Parathyroid adenoma (tissue), 2 donors: ENCODE measurements at regions not wholly inside any gene's neighbourhood (a gene's known extent, or its start where the extent isn't known, plus 50 kb on each side); places are given as distances from the start of the nearest gene placed in this dataset.

Experiments used
- H2AFZ ChIP-seq: fragments of 300-600 bp; sonication (generic); one replicate; pipeline ENCODE4 v1.7.0; 2017; ENCODE audit warnings: antibody characterized with exemption, mild to moderate bottlenecking
- H3K27ac ChIP-seq: fragments of 300-600 bp; sonication (generic); one replicate; pipeline ENCODE4 v1.7.0; 2017
- H3K27me3 ChIP-seq: fragments of 300-600 bp; sonication (generic); one replicate; pipeline ENCODE4 v1.7.0; 2017; ENCODE audit warnings: low read length; ENCODE audit not compliant: control insufficient read depth, insufficient read depth
- H3K36me3 ChIP-seq: fragments of 300-600 bp; sonication (generic); one replicate; pipeline ENCODE4 v1.7.0; 2017; ENCODE audit warnings: low read length; ENCODE audit not compliant: control insufficient read depth, insufficient read depth
- H3K4me1 ChIP-seq: fragments of 300-600 bp; sonication (generic); one replicate; pipeline ENCODE4 v1.7.0; 2017; ENCODE audit warnings: control low read depth
- H3K4me2 ChIP-seq: fragments of 300-600 bp; sonication (generic); one replicate; pipeline ENCODE4 v1.7.0; 2017; ENCODE audit warnings: low read length
- H3K4me3 ChIP-seq: fragments of 300-600 bp; sonication (generic); one replicate; pipeline ENCODE4 v1.7.0; 2017; ENCODE audit warnings: low read depth, low read length
- H3K79me2 ChIP-seq: fragments of 300-600 bp; sonication (generic); one replicate; pipeline ENCODE4 v1.7.0; 2017; ENCODE audit warnings: control low read depth
- H3K9ac ChIP-seq: fragments of 300-600 bp; sonication (generic); one replicate; pipeline ENCODE4 v1.7.0; 2017; ENCODE audit warnings: mild to moderate bottlenecking
- H3K9me3 ChIP-seq: fragments of 300-600 bp; sonication (generic); one replicate; pipeline ENCODE4 v1.7.0; 2017; ENCODE audit warnings: low read length; ENCODE audit not compliant: control insufficient read depth
- TF ChIP-seq, protein P1 (sequence below): fragments of 300-600 bp; sonication (generic); IDR thresholded peaks from one replicate; pipeline ENCODE4 v1.7.0; 2017; ENCODE audit warnings: antibody characterized with exemption, mild to moderate bottlenecking
- donor health status: primary hyperparathyroidism.

DNA sequence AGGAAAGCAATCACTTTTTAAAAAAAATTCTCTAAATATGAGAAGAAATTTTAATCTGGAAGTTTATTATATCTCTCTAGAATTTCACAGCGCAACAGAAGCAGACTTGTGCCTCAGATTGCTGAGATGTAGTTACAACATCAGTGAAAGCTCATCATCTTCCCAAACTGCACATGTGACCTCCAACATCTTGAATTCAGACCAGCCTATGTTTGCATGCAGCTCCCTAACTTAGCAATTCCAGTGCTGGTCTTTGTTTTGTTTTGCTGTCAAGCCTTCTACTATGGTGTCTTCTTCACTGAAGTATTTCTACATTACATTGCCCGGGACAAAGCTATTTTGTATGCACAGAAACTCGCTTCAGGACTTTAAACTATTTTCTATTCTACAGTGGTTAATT, 684.8 kb upstream of the PTBP2 start:
- TF ChIP-seq, protein P1, sequence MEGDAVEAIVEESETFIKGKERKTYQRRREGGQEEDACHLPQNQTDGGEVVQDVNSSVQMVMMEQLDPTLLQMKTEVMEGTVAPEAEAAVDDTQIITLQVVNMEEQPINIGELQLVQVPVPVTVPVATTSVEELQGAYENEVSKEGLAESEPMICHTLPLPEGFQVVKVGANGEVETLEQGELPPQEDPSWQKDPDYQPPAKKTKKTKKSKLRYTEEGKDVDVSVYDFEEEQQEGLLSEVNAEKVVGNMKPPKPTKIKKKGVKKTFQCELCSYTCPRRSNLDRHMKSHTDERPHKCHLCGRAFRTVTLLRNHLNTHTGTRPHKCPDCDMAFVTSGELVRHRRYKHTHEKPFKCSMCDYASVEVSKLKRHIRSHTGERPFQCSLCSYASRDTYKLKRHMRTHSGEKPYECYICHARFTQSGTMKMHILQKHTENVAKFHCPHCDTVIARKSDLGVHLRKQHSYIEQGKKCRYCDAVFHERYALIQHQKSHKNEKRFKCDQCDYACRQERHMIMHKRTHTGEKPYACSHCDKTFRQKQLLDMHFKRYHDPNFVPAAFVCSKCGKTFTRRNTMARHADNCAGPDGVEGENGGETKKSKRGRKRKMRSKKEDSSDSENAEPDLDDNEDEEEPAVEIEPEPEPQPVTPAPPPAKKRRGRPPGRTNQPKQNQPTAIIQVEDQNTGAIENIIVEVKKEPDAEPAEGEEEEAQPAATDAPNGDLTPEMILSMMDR = no peak
- H3K4me1 ChIP-seq = no peaks in the 10 kb centered on the region
- H3K79me2 ChIP-seq = no peaks in the 10 kb centered on the region

DNA sequence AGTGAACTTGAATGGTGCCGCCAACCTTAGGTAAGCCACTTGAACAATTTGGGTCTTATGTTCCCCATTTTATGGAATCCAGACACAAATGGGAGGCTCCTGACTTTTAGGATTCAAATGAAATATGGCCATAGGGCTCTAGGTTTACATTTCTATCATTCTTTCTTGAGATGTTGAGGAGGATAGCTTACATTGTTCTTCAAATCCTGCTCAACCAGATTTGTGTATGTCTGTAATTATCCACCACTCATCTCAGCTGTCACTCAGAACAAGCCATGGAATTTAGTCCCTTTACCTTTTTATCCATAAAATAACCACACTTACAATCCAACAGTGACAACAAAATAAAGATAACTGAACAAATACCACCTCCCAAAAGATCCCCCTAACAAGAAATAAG, 682.9 kb upstream of the PTBP2 start:
- no peak overlapping the region for H3K4me2 ChIP-seq
- H3K27ac ChIP-seq = no peak overlapping the region
- TF ChIP-seq, protein P1 = no peak
- H3K4me3 ChIP-seq = no peak overlapping the region
- H3K79me2 ChIP-seq = no peaks in the 10 kb centered on the region
- no peaks in the 10 kb centered on the region for H3K27me3 ChIP-seq
- H2AFZ ChIP-seq = no peak overlapping the region
- no peaks in the 10 kb centered on the region for H3K36me3 ChIP-seq
- no peaks in the 10 kb centered on the region for H3K4me1 ChIP-seq
- H3K9ac ChIP-seq = no peak overlapping the region
- no peaks in the 10 kb centered on the region for H3K9me3 ChIP-seq

More for the DNA sequence above, 684.8 kb upstream of the PTBP2 start:
- no peaks in the 10 kb centered on the region for H3K27me3 ChIP-seq
- H3K27ac ChIP-seq = no peak overlapping the region
- H3K4me3 ChIP-seq = no peak overlapping the region
- H3K9me3 ChIP-seq = no peaks in the 10 kb centered on the region
- no peaks in the 10 kb centered on the region for H3K36me3 ChIP-seq
- H3K4me2 ChIP-seq = no peak overlapping the region
- H2AFZ ChIP-seq = no peak overlapping the region
- H3K9ac ChIP-seq = no peak overlapping the region

DNA sequence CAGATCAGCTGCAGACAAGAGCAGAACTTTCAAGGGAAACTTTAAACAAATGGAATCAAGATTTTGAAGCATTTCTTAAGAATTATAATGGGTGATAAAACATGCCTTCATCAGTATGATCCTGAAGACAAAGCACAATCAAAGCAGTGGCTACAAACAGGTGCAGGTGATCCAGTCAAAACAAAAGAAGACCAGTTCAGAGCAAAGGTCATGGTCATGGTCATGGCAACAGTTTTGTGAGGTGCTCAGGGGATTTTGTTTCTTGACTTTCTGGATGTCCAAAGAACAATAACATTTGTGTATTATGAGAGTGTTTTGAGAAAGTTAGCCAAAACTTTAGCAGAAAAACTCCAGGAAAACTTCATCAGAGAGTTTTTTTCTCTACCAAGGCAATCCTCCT, 681.7 kb upstream of the PTBP2 start:
- no peaks in the 10 kb centered on the region for H3K27me3 ChIP-seq
- TF ChIP-seq, protein P1 = no peak
- no peak overlapping the region for H3K9ac ChIP-seq
- no peaks in the 10 kb centered on the region for H3K4me1 ChIP-seq
- no peaks in the 10 kb centered on the region for H3K9me3 ChIP-seq
- no peaks in the 10 kb centered on the region for H3K79me2 ChIP-seq
- no peaks in the 10 kb centered on the region for H3K36me3 ChIP-seq
- H2AFZ ChIP-seq = no peak overlapping the region
- no peak overlapping the region for H3K27ac ChIP-seq
- H3K4me3 ChIP-seq = no peak overlapping the region
- no peak overlapping the region for H3K4me2 ChIP-seq

DNA sequence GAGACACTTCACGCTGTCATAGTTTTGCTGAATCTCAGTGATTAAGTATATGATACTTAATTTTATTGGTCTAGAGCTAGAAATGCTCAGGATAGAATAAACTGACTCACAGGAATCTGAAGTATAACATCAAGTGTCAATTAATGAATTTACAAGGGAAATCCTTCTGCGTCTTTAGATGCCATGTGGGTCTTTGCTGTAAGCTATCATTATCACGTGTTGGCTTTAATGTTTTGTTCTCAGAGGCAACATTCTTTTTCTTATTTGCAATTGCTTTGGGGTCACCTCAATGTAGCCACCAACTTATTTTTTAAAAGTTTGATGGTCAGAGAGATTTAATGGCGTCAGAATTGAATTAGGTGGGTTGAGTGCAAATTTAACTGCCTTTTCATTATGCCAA, 680.1 kb upstream of the PTBP2 start:
- H2AFZ ChIP-seq = no peak overlapping the region
- no peak overlapping the region for H3K9ac ChIP-seq
- no peaks in the 10 kb centered on the region for H3K9me3 ChIP-seq
- TF ChIP-seq, protein P1 = no peak
- H3K27me3 ChIP-seq = no peaks in the 10 kb centered on the region
- H3K4me1 ChIP-seq = no peaks in the 10 kb centered on the region
- H3K79me2 ChIP-seq = no peaks in the 10 kb centered on the region
- H3K27ac ChIP-seq = no peak overlapping the region
- no peak overlapping the region for H3K4me2 ChIP-seq
- H3K4me3 ChIP-seq = no peak overlapping the region
- H3K36me3 ChIP-seq = no peaks in the 10 kb centered on the region

DNA sequence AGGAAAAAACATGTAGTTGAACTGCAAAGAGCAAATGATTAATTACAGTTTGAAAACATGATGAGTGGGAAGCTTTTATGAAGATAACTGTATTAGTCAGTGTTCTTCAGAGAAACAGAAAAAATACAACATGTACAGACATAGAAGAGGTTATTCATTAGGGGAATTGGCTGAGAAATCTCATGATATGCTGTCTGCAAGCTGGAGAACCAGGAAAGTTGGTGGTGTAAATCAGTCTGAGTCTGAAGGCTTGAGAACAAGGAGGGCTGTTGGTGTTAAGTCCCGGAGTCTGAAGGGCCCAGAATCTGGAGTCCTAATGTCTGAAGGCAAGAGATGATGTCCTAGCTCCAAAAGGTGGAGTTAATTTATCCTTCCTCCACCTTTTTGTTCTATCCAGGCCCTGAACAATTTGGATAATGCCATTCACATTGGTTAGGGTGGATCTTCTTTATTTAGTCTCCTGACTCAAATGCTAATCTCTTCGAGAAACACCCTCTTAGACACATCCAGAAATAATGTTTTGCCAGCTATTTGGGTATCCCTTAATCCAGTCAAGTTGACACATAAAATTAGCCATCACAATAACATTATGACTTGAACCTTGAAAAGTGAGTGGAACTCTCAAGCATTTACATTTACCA, 672.9 kb upstream of the PTBP2 start:
- Histone ChIP-seq H3K4me3 (no peak overlapping the region), H3K79me2 (no peaks in the 10 kb centered on the region), H3K27ac (no peak overlapping the region), H3K9me3 (no peaks in the 10 kb centered on the region), H3K27me3 (no peaks in the 10 kb centered on the region), H3K9ac (no peak overlapping the region), H3K4me2 (no peak overlapping the region), H3K36me3 (no peaks in the 10 kb centered on the region), H2AFZ (no peak overlapping the region), H3K4me1 (no peaks in the 10 kb centered on the region)
- TF ChIP-seq, protein P1 = no peak
